Neural progenitor cell (in vitro differentiated cells): ENCODE measurements at regions not wholly inside any gene's neighbourhood (a gene's known extent, or its start where the extent isn't known, plus 50 kb on each side); places are given as distances from the start of the nearest gene placed in this dataset.

ENCODE experiments used
- DNase-seq: peaks from one replicate; pipeline ENCODE4 v3.0.0-alpha.2; 2016; ENCODE audit warnings: low spot score
- H2AFZ ChIP-seq: fragments of 200-600 bp; sonication (generic); replicated peaks from 2 replicates; pipeline ENCODE4 v1.6.1; 2016; ENCODE audit warnings: antibody characterized with exemption
- H3F3A ChIP-seq: fragments of 200-600 bp; sonication (generic); 2 replicates; pipeline ENCODE4 v1.6.1; 2016; ENCODE audit warnings: antibody characterized with exemption, low read depth
- H3K27ac ChIP-seq: fragments of 200-600 bp; sonication (generic); 2 replicates; pipeline ENCODE4 v1.5.1; 2016; ENCODE audit warnings: mild to moderate bottlenecking
- H3K27me3 ChIP-seq: fragments of 200-600 bp; sonication (generic); 2 replicates; pipeline ENCODE4 v1.6.1; 2016; ENCODE audit warnings: mild to moderate bottlenecking, moderate library complexity
- H3K36me3 ChIP-seq: fragments of 200-600 bp; sonication (generic); 2 replicates; pipeline ENCODE4 v1.5.1; 2016
- H3K4me1 ChIP-seq: fragments of 200-600 bp; sonication (generic); 2 replicates; pipeline ENCODE4 v1.6.1; 2016; ENCODE audit warnings: mixed run types
- H3K4me2 ChIP-seq: fragments of 200-600 bp; sonication (generic); 2 replicates; pipeline ENCODE4 v1.6.1; 2016
- H3K4me3 ChIP-seq: fragments of 200-600 bp; sonication (generic); 2 replicates; pipeline ENCODE4 v1.5.1; 2016
- H3K79me2 ChIP-seq: fragments of 200-600 bp; sonication (generic); 2 replicates; pipeline ENCODE4 v1.6.1; 2016; ENCODE audit warnings: low read depth
- H3K9ac ChIP-seq: fragments of 200-600 bp; sonication (generic); 2 replicates; pipeline ENCODE4 v1.6.1; 2016
- H3K9me3 ChIP-seq: fragments of 200-600 bp; sonication (generic); 2 replicates; pipeline ENCODE4 v1.5.1; 2016; ENCODE audit warnings: low read depth
- H4K20me1 ChIP-seq: fragments of 200-600 bp; sonication (generic); 2 replicates; pipeline ENCODE4 v1.6.1; 2016; ENCODE audit warnings: low read depth
- H3K27ac Mint-ChIP-seq: 3 replicates; pipeline ENCODE4 v1.8.0; 2021; ENCODE audit warnings: mixed read lengths
- H3K27me3 Mint-ChIP-seq: 2 replicates; pipeline ENCODE4 v1.8.0; 2022; ENCODE audit warnings: low read depth, mild to moderate bottlenecking, inconsistent platforms, moderate library complexity, mixed read lengths; ENCODE audit not compliant: insufficient read depth
- H3K36me3 Mint-ChIP-seq: 3 replicates; pipeline ENCODE4 v1.8.0; 2021; ENCODE audit warnings: mixed read lengths
- H3K4me1 Mint-ChIP-seq: 3 replicates; pipeline ENCODE4 v1.8.0; 2021; ENCODE audit warnings: mixed read lengths
- H3K4me3 Mint-ChIP-seq: 3 replicates; pipeline ENCODE4 v1.8.0; 2021; ENCODE audit warnings: mild to moderate bottlenecking, moderate library complexity, mixed read lengths
- H3K9me3 Mint-ChIP-seq: 3 replicates; pipeline ENCODE4 v1.8.0; 2020; ENCODE audit warnings: mixed read lengths
- EZH2 ChIP-seq: fragments of 200-600 bp; sonication (generic); IDR thresholded peaks from 2 replicates; pipeline ENCODE4 v1.6.1; 2017; ENCODE audit warnings: antibody characterized with exemption, mild to moderate bottlenecking, moderate library complexity
- EZH2phosphoT487 ChIP-seq: fragments of 200-600 bp; sonication (generic); IDR thresholded peaks from 2 replicates; pipeline ENCODE4 v1.6.1; 2017; ENCODE audit warnings: antibody characterized with exemption
- TF ChIP-seq, protein P1 (sequence below): fragments of 200-600 bp; sonication (generic); IDR thresholded peaks from 2 replicates; pipeline ENCODE4 v1.5.1; 2017; ENCODE audit warnings: antibody characterized with exemption, mild to moderate bottlenecking

DNA sequence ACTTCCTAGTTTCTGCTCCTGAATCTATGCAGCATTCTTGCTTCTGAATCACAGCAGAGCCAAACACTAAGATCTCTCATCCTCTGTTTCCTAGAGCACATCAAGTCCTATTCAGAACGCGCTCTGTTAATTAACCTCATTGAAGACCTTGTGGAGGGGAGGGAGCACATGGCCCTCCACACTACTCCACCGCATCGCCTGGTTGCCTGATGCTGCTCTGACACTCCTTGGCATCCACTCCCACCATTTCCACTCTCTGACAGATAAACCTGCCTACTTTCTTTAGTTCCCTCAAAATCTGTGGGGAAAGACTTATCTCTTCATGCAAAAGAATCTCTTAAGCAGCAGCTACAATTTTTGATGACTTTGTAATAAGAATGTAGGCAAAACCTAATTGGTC is 802.3 kb upstream of the GYPC start:
- H3K27me3 ChIP-seq = no peaks in the 10 kb centered on the region
- Mint-ChIP-seq H3K4me3 (no peak overlapping the region), H3K9me3 (peaks cover 3% of the 10 kb centered on the region), H3K4me1 (no peaks in the 10 kb centered on the region), H3K36me3 (no peaks in the 10 kb centered on the region), H3K27me3 (peaks cover 3% of the 10 kb centered on the region), H3K27ac (no peak overlapping the region)
- H3K4me1 ChIP-seq = peaks cover 6% of the 10 kb centered on the region
- no peaks in the 10 kb centered on the region for H4K20me1 ChIP-seq
- DNase-seq = peak; percentile 20
- no peaks in the 10 kb centered on the region for H3K36me3 ChIP-seq
- no peak overlapping the region for H3K4me3 ChIP-seq
- no peak overlapping the region for H3K27ac ChIP-seq
- TF ChIP-seq EZH2 (no peak), EZH2phosphoT487 (no peak)
- TF ChIP-seq, protein P1, sequence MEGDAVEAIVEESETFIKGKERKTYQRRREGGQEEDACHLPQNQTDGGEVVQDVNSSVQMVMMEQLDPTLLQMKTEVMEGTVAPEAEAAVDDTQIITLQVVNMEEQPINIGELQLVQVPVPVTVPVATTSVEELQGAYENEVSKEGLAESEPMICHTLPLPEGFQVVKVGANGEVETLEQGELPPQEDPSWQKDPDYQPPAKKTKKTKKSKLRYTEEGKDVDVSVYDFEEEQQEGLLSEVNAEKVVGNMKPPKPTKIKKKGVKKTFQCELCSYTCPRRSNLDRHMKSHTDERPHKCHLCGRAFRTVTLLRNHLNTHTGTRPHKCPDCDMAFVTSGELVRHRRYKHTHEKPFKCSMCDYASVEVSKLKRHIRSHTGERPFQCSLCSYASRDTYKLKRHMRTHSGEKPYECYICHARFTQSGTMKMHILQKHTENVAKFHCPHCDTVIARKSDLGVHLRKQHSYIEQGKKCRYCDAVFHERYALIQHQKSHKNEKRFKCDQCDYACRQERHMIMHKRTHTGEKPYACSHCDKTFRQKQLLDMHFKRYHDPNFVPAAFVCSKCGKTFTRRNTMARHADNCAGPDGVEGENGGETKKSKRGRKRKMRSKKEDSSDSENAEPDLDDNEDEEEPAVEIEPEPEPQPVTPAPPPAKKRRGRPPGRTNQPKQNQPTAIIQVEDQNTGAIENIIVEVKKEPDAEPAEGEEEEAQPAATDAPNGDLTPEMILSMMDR = no peak
- no peak overlapping the region for H2AFZ ChIP-seq
- no peaks in the 10 kb centered on the region for H3F3A ChIP-seq
- H3K9me3 ChIP-seq = no peaks in the 10 kb centered on the region
- H3K9ac ChIP-seq = no peak overlapping the region
- H3K4me2 ChIP-seq = no peak overlapping the region
- H3K79me2 ChIP-seq = no peaks in the 10 kb centered on the region

- Histone ChIP-seq H4K20me1 (no peaks in the 10 kb centered on the region), H3K36me3 (no peaks in the 10 kb centered on the region), H3K4me3 (no peak overlapping the region), H3K79me2 (no peaks in the 10 kb centered on the region), H3F3A (no peaks in the 10 kb centered on the region), H3K4me1 (peaks cover 6% of the 10 kb centered on the region), H3K4me2 (no peak overlapping the region), H3K27ac (no peak overlapping the region), H3K27me3 (no peaks in the 10 kb centered on the region), H3K9ac (no peak overlapping the region), H3K9me3 (no peaks in the 10 kb centered on the region), H2AFZ (no peak overlapping the region)
- Mint-ChIP-seq H3K27me3 (no peaks in the 10 kb centered on the region), H3K27ac (no peak overlapping the region), H3K4me1 (no peaks in the 10 kb centered on the region), H3K4me3 (no peak overlapping the region), H3K36me3 (no peaks in the 10 kb centered on the region), H3K9me3 (no peaks in the 10 kb centered on the region)
- DNase-seq = no peak
- TF ChIP-seq, protein P1 = no peak
- TF ChIP-seq EZH2phosphoT487 = no peak
- no peak for TF ChIP-seq EZH2
These were observed 800.8 kb upstream of the GYPC start for GRCh38 chr2:125855204-125855603.

DNA sequence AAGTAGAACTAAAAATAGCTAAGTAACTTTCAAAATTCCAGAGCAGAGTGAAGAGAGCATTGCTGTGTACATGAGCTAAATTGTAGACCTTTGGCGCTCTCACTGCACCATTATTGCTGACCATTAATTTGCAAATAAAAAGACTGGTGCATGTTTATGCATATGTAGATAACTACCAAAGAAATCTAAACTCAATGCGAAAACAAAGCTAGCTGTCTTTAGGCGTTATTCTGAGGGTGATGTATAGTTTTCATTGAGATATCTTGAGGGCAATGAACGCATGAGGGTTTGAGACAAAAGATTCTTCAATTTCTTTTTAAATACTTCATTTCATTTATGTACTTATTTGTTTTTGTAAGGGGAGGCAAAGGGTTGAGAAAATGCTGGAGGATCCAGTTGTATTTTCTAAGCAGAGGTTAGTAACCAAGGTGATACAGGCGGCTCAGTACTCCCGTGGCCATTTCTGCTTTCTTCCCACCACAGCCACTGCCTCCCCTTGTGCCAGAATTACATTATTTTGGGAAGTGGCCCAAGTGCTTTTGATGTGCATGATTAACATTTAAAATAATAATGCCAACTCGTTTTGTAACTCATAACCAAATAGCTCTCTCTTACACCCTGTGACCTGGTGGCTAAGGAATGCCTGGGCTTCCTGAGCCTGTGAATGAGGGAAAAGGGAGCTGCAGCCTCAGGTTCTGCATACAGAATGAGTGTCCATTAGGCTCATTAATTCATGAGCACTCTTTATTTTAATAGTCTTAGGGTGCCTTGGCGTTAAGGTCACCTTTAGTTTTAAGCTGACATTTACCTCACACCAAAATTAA is 797.8 kb upstream of the GYPC start:
- Histone ChIP-seq H3K27ac (no peak overlapping the region), H3K79me2 (no peaks in the 10 kb centered on the region), H3K4me3 (no peak overlapping the region), H3F3A (no peaks in the 10 kb centered on the region), H3K27me3 (no peaks in the 10 kb centered on the region), H3K4me2 (no peak overlapping the region), H3K4me1 (peaks cover 6% of the 10 kb centered on the region), H4K20me1 (no peaks in the 10 kb centered on the region), H2AFZ (no peak overlapping the region), H3K9me3 (no peaks in the 10 kb centered on the region), H3K9ac (no peak overlapping the region), H3K36me3 (no peaks in the 10 kb centered on the region)
- Mint-ChIP-seq H3K27ac (no peak overlapping the region), H3K4me3 (no peak overlapping the region), H3K9me3 (no peaks in the 10 kb centered on the region), H3K4me1 (no peaks in the 10 kb centered on the region), H3K36me3 (no peaks in the 10 kb centered on the region), H3K27me3 (no peaks in the 10 kb centered on the region)
- no peak for DNase-seq
- TF ChIP-seq EZH2 (no peak), EZH2phosphoT487 (no peak)
- TF ChIP-seq, protein P1 = no peak
